GM12892 (cell line): ENCODE measurements at regions not wholly inside any gene's neighbourhood (a gene's known extent, or its start where the extent isn't known, plus 50 kb on each side); places are given as distances from the start of the nearest gene placed in this dataset.
"Not testable (repeated sequence)": the region's sequence is repeated elsewhere in the genome, so short reads cannot be mapped to it uniquely, and the experiment has no call there.

Experiments used
- DNase-seq: peaks from one replicate; pipeline ENCODE4 v3.0.0; 2011; ENCODE audit not compliant: insufficient read length
- FAIRE-seq: peaks from 2 replicates; lab custom pipeline; 2011; peaks lifted over from hg19 to GRCh38; lab: Jason Lieb, UNC
- POLR2A ChIP-seq: IDR thresholded peaks from 2 replicates; pipeline ENCODE4 v1.6.1; 2011; ENCODE audit warnings: low read depth, low read length, control low read depth
- POLR2AphosphoS5 ChIP-seq: IDR thresholded peaks from 2 replicates; pipeline ENCODE4 v1.6.1; 2011; ENCODE audit warnings: low read depth, low read length, control low read depth
- TAF1 ChIP-seq: IDR thresholded peaks from 2 replicates; pipeline ENCODE4 v1.6.1; 2011; ENCODE audit warnings: low read depth, mild to moderate bottlenecking, control low read depth, low read length, borderline replicate concordance

DNA sequence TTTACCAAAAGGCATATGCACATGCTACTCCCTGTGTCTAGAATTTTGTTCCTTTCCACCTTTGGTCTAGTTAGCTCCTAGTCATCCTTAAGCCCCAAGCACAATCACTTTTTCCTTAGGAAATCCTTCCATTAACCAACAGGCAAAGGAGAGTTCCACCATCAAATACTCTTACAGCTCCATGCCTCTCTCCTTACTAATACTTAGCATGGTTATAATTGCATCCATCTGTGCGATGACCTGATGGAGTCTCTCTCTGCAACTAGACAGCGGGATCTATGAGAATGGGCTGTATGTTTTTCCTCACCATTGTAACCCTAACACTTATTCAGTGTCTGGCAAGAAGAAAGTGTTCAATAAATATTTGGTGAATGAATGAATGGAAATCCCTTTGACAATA, 69.3 kb upstream of the SMAD3 start:
- TF ChIP-seq TAF1 (no peak), POLR2AphosphoS5 (no peak), POLR2A (no peak)
- FAIRE-seq, result no peak

DNA sequence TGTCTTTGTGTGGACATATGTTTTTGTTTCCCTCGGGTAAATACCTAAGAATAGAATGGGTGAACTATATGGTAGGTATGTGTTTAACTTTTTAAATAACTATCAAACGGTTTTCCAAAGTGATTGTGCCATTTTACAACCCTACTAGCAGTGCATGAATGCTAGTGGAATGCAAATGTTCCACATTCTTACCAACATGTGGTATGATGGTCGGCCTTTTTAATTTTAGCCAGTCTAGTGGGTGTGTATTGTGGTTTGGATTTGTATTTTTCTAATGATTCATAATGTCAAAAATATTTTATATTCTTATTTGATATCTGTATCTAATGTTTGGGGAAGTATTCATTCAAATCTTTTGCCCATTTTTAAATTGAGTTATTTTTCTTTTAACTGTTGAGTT, 68.2 kb upstream of the SMAD3 start:
- FAIRE-seq (no peak), DNase-seq (no peak)
- TF ChIP-seq POLR2AphosphoS5 (no peak), POLR2A (no peak), TAF1 (no peak)

More for the DNA sequence above, 69.3 kb upstream of the SMAD3 start:
- no peak for DNase-seq

DNA sequence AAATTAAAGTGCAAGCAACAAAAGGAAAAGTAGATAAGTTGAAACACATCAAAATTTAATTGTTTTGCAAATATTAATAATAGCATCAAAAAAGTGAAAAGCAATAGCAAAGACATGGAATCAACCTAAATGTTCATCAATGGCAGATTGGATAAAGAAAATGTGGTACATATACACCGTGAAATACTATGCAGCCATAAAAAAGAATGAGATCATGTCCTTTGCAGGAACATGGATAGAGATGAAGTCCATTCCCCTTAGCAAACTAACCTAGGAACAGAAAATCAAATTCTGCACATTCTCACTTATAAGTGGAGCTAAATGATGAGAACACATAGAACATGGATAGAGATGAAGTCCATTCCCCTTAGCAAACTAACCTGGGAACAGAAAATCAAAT, 67.2 kb upstream of the SMAD3 start:
- not testable (repeated sequence) for DNase-seq, FAIRE-seq

DNA sequence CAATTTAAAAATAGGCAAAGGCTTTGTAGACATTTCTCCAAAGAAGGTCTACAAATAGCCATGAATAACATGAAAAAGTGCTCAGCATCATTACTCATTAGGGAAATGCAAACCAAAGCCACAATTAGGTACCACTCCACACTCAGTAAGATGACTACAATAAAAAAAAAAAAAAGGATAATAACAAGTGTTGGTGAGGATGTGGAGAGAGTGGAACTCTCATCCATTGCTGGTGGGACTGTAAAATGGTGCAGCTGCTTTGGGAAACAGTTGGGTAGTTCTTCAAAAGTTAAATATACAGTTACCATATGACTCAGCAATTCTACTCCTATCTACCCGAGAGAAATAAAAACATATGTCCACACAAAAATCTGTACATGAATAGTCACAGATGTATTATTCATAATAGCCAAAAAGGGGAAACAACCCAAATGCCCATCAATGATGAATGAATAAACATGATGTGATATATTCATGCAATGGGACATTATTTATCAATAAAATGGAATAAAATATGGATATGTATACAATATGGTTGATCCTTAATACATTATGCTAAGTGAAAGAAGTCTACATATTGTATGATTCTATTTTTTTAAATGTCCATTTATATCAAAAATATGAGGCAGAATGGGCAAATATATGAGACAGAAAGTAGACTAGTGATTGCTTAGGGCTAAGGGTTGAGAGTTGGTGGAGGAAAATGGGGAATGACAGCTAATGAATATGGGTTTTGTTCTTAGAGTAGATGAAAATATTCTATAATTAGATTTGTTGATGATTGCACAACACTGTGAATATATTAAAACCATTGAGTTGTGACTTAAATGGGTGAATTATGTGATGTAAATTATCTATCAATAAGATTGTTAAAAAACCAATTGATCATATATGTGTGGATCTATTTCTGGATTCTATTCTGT, 66.1 kb upstream of the SMAD3 start:
- no peak for FAIRE-seq
- no peak for DNase-seq
- TF ChIP-seq TAF1 (no peak), POLR2A (no peak), POLR2AphosphoS5 (no peak)

- FAIRE-seq (no peak), DNase-seq (no peak)
Observed at GRCh38 chr15:67000896-67001295, 64.5 kb upstream of the SMAD3 start.

DNA sequence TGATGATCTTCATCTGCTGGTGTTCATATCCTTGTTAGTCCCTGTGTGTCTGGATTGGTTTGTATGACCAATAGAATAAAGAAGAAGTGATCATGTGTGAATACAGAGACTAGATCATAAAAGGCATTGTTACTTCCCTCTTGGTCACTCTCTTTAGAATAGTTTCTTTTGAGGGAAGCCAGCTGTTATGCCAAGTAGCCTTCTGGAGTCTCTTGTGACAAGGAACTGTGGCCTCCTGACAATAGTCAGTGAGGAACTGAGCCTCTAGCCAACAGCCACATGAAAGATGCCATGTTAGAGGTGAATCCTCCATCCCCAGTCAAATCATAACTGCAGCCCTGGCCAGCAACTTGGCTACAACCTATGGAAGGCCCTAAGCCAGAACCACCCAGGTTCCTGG, 63.0 kb upstream of the SMAD3 start:
- DNase-seq, result no peak
- no peak for TF ChIP-seq POLR2AphosphoS5
- no peak for TF ChIP-seq TAF1
- TF ChIP-seq POLR2A, result no peak
- no peak for FAIRE-seq

More at GRCh38 chr15:67000896-67001295, 64.5 kb upstream of the SMAD3 start:
- TF ChIP-seq POLR2A (no peak), POLR2AphosphoS5 (no peak), TAF1 (no peak)

- DNase-seq (no peak), FAIRE-seq (no peak)
- TF ChIP-seq TAF1 (no peak), POLR2AphosphoS5 (no peak), POLR2A (no peak)
Observed at GRCh38 chr15:67003586-67003985, 61.8 kb upstream of the SMAD3 start.

- DNase-seq (no peak), FAIRE-seq (no peak)
- TF ChIP-seq TAF1 (no peak), POLR2A (no peak), POLR2AphosphoS5 (no peak)
Observed at GRCh38 chr15:67004142-67004541, 61.3 kb upstream of the SMAD3 start.

GRCh38 chr15:67005294-67005996, 60.0 kb upstream of the SMAD3 start:
- DNase-seq (no peak), FAIRE-seq (no peak)
- TF ChIP-seq TAF1 (no peak), POLR2AphosphoS5 (no peak), POLR2A (no peak)

DNA sequence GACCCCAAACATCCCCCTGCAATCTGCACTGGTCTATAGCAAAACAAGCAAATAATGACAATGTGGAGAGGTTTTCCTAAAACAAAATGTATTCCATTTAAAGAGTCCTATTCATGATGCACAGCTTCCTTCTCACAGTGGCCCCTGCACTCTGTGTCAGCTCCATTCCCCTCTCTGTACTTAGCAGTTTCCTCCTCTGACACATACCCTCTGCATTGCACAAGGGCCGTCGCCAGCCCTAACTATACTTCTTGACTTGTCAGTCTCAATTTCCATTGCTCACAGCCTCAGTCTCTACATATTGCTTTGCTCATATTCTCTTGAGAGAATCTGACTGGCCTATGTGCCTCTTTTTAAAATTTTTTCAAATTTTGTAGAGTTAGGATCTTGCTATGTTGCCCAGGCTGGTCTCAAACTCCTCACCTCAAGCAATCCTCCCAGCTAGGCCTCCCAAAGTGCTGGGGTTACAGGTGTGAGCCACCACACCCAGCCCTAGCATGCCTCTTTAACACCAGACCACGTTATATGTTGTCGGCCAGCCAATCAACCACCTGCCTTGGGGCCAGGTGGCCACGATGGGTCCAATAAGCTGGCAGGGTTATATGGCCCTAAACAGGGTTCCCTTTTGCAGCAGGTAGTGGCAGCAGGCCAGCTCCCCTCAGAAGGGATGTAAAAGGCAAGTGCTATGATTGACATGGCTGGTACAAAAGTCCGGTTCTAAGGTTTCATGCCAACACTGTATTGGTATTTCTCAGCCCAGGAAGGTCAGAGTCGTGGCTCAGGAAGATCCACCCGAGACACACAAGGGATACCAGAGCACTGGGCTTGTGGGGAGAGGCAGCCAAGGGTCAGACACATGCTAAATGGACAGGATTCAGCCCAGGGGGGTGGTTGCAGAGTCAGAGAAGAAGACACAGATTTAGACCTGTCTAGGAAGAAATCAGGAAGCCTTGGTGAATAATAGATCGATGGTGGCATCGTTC, 59.0 kb upstream of the SMAD3 start:
- TF ChIP-seq TAF1 (no peak), POLR2AphosphoS5 (no peak), POLR2A (no peak)
- DNase-seq (no peak), FAIRE-seq (no peak)
